Mucosa of descending colon (tissue), 3 donors: ENCODE measurements at regions not wholly inside any gene's neighbourhood (a gene's known extent, or its start where the extent isn't known, plus 50 kb on each side); places are given as distances from the start of the nearest gene placed in this dataset.

Experiments used
- ATAC-seq: fragments of 200-7000 bp; cut with Tn5 transposase; one replicate; pipeline ENCODE4 v1.9.1; 2020; ENCODE audit warnings: mild to moderate bottlenecking, moderate library complexity
- DNase-seq, 3 donors: peaks; one replicate each; pipeline ENCODE4 v3.0.0-alpha.2; 2020
- H3K36me3 ChIP-seq: fragments of 200-600 bp; one replicate; pipeline ENCODE4 v1.8.0; 2021; ENCODE audit warnings: low read depth, mild to moderate bottlenecking
- H3K4me1 ChIP-seq: fragments of 200-600 bp; one replicate; pipeline ENCODE4 v1.8.0; 2021; ENCODE audit warnings: low read depth, mild to moderate bottlenecking
- H3K4me3 ChIP-seq: fragments of 200-600 bp; one replicate; pipeline ENCODE4 v1.8.0; 2021; ENCODE audit warnings: mild to moderate bottlenecking
- H3K9me3 ChIP-seq: fragments of 200-600 bp; one replicate; pipeline ENCODE4 v1.8.0; 2021; ENCODE audit warnings: mild to moderate bottlenecking
- CTCF ChIP-seq: fragments of 200-600 bp; IDR thresholded peaks from one replicate; pipeline ENCODE4 v1.8.0; 2022; ENCODE audit warnings: antibody characterized with exemption, mild to moderate bottlenecking
- intact Hi-C, 2 donors: fragments of 100-400 bp; cut with DNase I in 1 of 2; cut with micrococcal nuclease in 1 of 2; formaldehyde crosslinking; loops; one replicate each; pipeline versions ENCODE4 v1.11.0 to v1.11.1; 2022; cut with DNase I, micrococcal nuclease
- donor health status: DM: no; HTN: no; CAD: no; lungs with moderate emphysema.
- donor health status: DM: no; HTN: no; CAD: no.
- donor health status: DM: no; HTN: yes; CAD: no.

- TF ChIP-seq CTCF: no peak
- H3K36me3 ChIP-seq: no peaks in the 10 kb centered on the region
Measured at GRCh38 chr14:97713023-97713422, 915.8 kb downstream of the VRK1 start.

DNA sequence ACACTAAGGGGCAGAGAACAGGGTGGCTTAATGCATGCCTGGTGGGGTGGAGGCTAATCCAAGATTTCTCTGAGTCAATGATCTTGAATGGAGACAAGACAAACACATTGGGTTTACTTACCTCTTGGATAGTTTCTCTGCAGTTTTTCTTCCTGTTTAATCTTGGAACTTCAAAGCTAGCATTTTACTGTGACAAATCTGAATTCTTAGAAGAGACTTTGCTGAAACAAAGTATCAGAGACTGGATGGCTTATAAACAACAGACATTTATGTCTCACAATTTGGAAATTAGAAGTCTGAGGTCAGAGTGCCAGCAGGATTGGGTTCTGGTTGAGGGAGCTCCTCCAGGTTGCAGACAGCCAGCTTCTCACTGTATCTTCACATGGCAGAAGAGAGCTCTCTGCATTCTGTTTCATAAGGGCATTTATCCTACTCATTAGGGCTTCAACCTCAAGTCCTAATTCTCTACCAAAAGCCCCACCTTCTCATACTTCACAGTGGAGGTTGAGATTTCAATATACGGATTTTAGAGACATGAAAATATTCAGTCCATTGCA is 921.8 kb downstream of the VRK1 start:
- DNase-seq: no peak
- ATAC-seq: no peak
- Histone ChIP-seq H3K4me1 (no peaks in the 10 kb centered on the region), H3K4me3 (no peak overlapping the region), H3K36me3 (no peaks in the 10 kb centered on the region), H3K9me3 (peaks cover 3% of the 10 kb centered on the region)
- intact Hi-C loops: no loop called here
- no peak for TF ChIP-seq CTCF

More at GRCh38 chr14:97713023-97713422, 915.8 kb downstream of the VRK1 start:
- H3K4me3 ChIP-seq: no peak overlapping the region
- DNase-seq: no peak
- H3K4me1 ChIP-seq: no peaks in the 10 kb centered on the region
- intact Hi-C loops: no loop called here
- ATAC-seq: no peak
- no peaks in the 10 kb centered on the region for H3K9me3 ChIP-seq

GRCh38 chr14:97719931-97720330 is 922.7 kb downstream of the VRK1 start:
- no peaks in the 10 kb centered on the region for H3K36me3 ChIP-seq
- no peak for TF ChIP-seq CTCF
- no peak for DNase-seq
- intact Hi-C loops: no loop called here
- no peaks in the 10 kb centered on the region for H3K4me1 ChIP-seq
- peaks cover 3% of the 10 kb centered on the region for H3K9me3 ChIP-seq
- ATAC-seq: no peak
- H3K4me3 ChIP-seq: no peak overlapping the region

GRCh38 chr14:97723351-97723750 is 926.2 kb downstream of the VRK1 start:
- ATAC-seq: no peak
- no peak for TF ChIP-seq CTCF
- no peak for DNase-seq
- Histone ChIP-seq H3K4me1 (no peaks in the 10 kb centered on the region), H3K4me3 (no peak overlapping the region), H3K9me3 (peaks cover 3% of the 10 kb centered on the region), H3K36me3 (no peaks in the 10 kb centered on the region)
- intact Hi-C loops: no loop called here

GRCh38 chr14:97723819-97724218 is 926.6 kb downstream of the VRK1 start:
- no peaks in the 10 kb centered on the region for H3K4me1 ChIP-seq
- no peak for TF ChIP-seq CTCF
- H3K9me3 ChIP-seq: peaks cover 3% of the 10 kb centered on the region
- ATAC-seq (no peak), DNase-seq (no peak)
- no peaks in the 10 kb centered on the region for H3K36me3 ChIP-seq
- no peak overlapping the region for H3K4me3 ChIP-seq
- intact Hi-C loops: no loop called here

- intact Hi-C loops: no loop called here
- H3K36me3 ChIP-seq: no peaks in the 10 kb centered on the region
- peaks cover 3% of the 10 kb centered on the region for H3K9me3 ChIP-seq
- no peaks in the 10 kb centered on the region for H3K4me1 ChIP-seq
- DNase-seq: no peak
- H3K4me3 ChIP-seq: no peak overlapping the region
- ATAC-seq: peak; percentile 78
- TF ChIP-seq CTCF: no peak
Measured at GRCh38 chr14:97724265-97724731, 927.1 kb downstream of the VRK1 start.
